HCT116 (cell line): ENCODE measurements at regions not wholly inside any gene's neighbourhood (a gene's known extent, or its start where the extent isn't known, plus 50 kb on each side); places are given as distances from the start of the nearest gene placed in this dataset.

Experiments used
- ATAC-seq: fragments of 200-7000 bp; cut with Tn5 transposase; 2 replicates; pipeline ENCODE4 v1.9.1; 2020; ENCODE audit warnings: mild to moderate bottlenecking, moderate library complexity
- BruUV-seq: library from RNA; stranded (reverse); fragments of 400-500 nt; replicated peaks from 2 replicates; lab custom pipeline; 2021; lab: Mats Ljungman, UMichigan
- CTCF ChIA-PET: fragments of 300-600 bp; sonication (Branson Sonifier 250); formaldehyde crosslinking; loops from one replicate; lab custom pipeline; 2021; ENCODE audit warnings: antibody characterized with exemption; lab: Charles Lee
- POLR2A ChIA-PET: fragments of 300-600, 350-600 bp; sonication (Branson Sonifier 250); formaldehyde crosslinking; loops from one replicate; lab custom pipeline; 2021; ENCODE audit warnings: antibody characterized with exemption; lab: Charles Lee
- RAD21 ChIA-PET, 2 experiments: fragments of 300-600 bp; sonication (Branson Sonifier 250); formaldehyde crosslinking; loops; one replicate each; lab custom pipeline; 2023; ENCODE audit warnings: low total read pairs in 2 of 2; ENCODE audit not compliant: uncharacterized antibody in 2 of 2, unreplicated experiment in 2 of 2, low non-redundant PET in 1 of 2; lab: Charles Lee
- DNase-seq: peaks from one replicate; pipeline ENCODE4 v3.0.0-alpha.2; 2010; ENCODE audit warnings: low read depth, low spot score
- H2AFZ ChIP-seq: fragments of 200-600 bp; shearing (Covaris generic), sonication (generic); 2 replicates; pipeline ENCODE4 v1.6.1; 2017; ENCODE audit warnings: low read depth, mixed run types, mixed read lengths, antibody characterized with exemption, low read length; ENCODE audit not compliant: poor library complexity, severe bottlenecking
- H3K27ac ChIP-seq: 2 replicates; pipeline ENCODE4 v1.5.1; 2012; ENCODE audit warnings: low read depth, low read length
- H3K27me3 ChIP-seq: fragments of 200-600 bp; sonication (generic); 2 replicates; pipeline ENCODE4 v1.6.1; 2016; ENCODE audit warnings: mixed run types, low read length, mixed read lengths; ENCODE audit not compliant: insufficient read depth
- H3K36me3 ChIP-seq, 2 experiments: fragments of 200-500 bp in 1 of 2; fragments of 200-600 bp in 1 of 2; sonication (Bioruptor generic) in 1 of 2; sonication (generic) in 1 of 2; 2 replicates each; pipeline versions ENCODE4 v1.5.1 to v1.6.1; 2014 to 2016; ENCODE audit warnings: low read length in 2 of 2, inconsistent platforms in 1 of 2, mixed read lengths in 1 of 2, mixed run types in 1 of 2; ENCODE audit not compliant: insufficient read depth in 2 of 2, control insufficient read depth in 1 of 2
- H3K4me1 ChIP-seq, 2 experiments: fragments of 200-600 bp in 1 of 2; sonication (generic) in 1 of 2; 2 replicates each; pipeline versions ENCODE4 v1.5.1 to v1.6.1; 2012 to 2017; ENCODE audit warnings: low read length in 2 of 2, inconsistent platforms in 1 of 2, mild to moderate bottlenecking in 1 of 2, mixed read lengths in 1 of 2, mixed run types in 1 of 2, moderate library complexity in 1 of 2; ENCODE audit not compliant: insufficient read depth in 2 of 2, control insufficient read depth in 1 of 2
- H3K4me2 ChIP-seq: fragments of 200-600 bp; sonication (generic); 2 replicates; pipeline ENCODE4 v1.6.1; 2017; ENCODE audit warnings: mixed run types, low read length, mixed read lengths
- H3K4me3 ChIP-seq, 2 experiments: fragments of 200-600 bp in 1 of 2; sonication (generic) in 1 of 2; replicated peaks in 1 of 2; 2 replicates each; pipeline ENCODE4 v1.5.1; 2011 to 2016; ENCODE audit warnings: low read length in 2 of 2, control low read depth in 1 of 2, low read depth in 1 of 2, mild to moderate bottlenecking in 1 of 2, mixed read lengths in 1 of 2, mixed run types in 1 of 2
- H3K79me2 ChIP-seq: fragments of 200-600 bp; sonication (generic); 2 replicates; pipeline ENCODE4 v1.6.1; 2017; ENCODE audit warnings: mild to moderate bottlenecking, mixed run types, low read length, moderate library complexity, mixed read lengths; ENCODE audit not compliant: insufficient read depth
- H3K9ac ChIP-seq: fragments of 200-600 bp; sonication (generic); 2 replicates; pipeline ENCODE4 v1.6.1; 2016; ENCODE audit warnings: low read length, mixed read lengths
- H3K9me2 ChIP-seq: fragments of 200-600 bp; sonication (generic), shearing (Covaris generic); 2 replicates; pipeline ENCODE4 v1.6.1; 2017; ENCODE audit warnings: mixed run types, mild to moderate bottlenecking, moderate library complexity; ENCODE audit not compliant: insufficient read depth
- H3K9me3 ChIP-seq, 2 experiments: fragments of 200-500 bp in 1 of 2; fragments of 200-600 bp in 1 of 2; sonication (Bioruptor generic) in 1 of 2; sonication (generic) in 1 of 2; 2 replicates each; pipeline ENCODE4 v1.6.1; 2014 to 2017; ENCODE audit warnings: low read length in 2 of 2, mixed read lengths in 2 of 2, inconsistent platforms in 1 of 2, low read depth in 1 of 2, mild to moderate bottlenecking in 1 of 2, mixed run types in 1 of 2, moderate library complexity in 1 of 2; ENCODE audit not compliant: control insufficient read depth in 1 of 2, insufficient read depth in 1 of 2
- H4K20me1 ChIP-seq: fragments of 200-600 bp; sonication (generic), shearing (Covaris generic); 2 replicates; pipeline ENCODE4 v1.6.1; 2017; ENCODE audit warnings: mixed run types, mild to moderate bottlenecking, moderate library complexity; ENCODE audit not compliant: insufficient read depth
- CEBPB ChIP-seq: IDR thresholded peaks from 2 replicates; pipeline ENCODE4 v1.6.1; 2012; ENCODE audit warnings: low read depth
- EGR1 ChIP-seq: IDR thresholded peaks from 2 replicates; pipeline ENCODE4 v1.6.1; 2012; ENCODE audit warnings: low read depth
- ELF1 ChIP-seq: IDR thresholded peaks from 2 replicates; pipeline ENCODE4 v1.6.1; 2012; ENCODE audit warnings: low read depth, borderline replicate concordance
- EZH2 ChIP-seq: fragments of 200-600 bp; sonication (generic); IDR thresholded peaks from 2 replicates; pipeline ENCODE4 v1.6.1; 2017; ENCODE audit warnings: antibody characterized with exemption, mixed run types
- RAD21 ChIP-seq: IDR thresholded peaks from 2 replicates; pipeline ENCODE4 v1.6.1; 2012; ENCODE audit warnings: low read depth, mild to moderate bottlenecking
- SIN3A ChIP-seq: IDR thresholded peaks from 2 replicates; pipeline ENCODE4 v1.6.1; 2012; ENCODE audit warnings: low read depth
- TCF7L2 ChIP-seq: IDR thresholded peaks from 2 replicates; pipeline ENCODE4 v1.7.0; 2011; ENCODE audit warnings: borderline replicate concordance, inconsistent platforms; ENCODE audit not compliant: insufficient read depth, insufficient read length; ENCODE audit errors: extremely low read depth
- ZFX ChIP-seq: fragments of 450-650 bp; IDR thresholded peaks from 2 replicates; pipeline ENCODE4 v1.6.1; 2017
- ZNF274 ChIP-seq: fragments of 200-500 bp; sonication (Bioruptor generic); IDR thresholded peaks from 2 replicates; pipeline ENCODE4 v1.6.1; 2014; ENCODE audit warnings: mild to moderate bottlenecking, low read depth, low read length, inconsistent platforms
- intact Hi-C: fragments of 100-400 bp; cut with micrococcal nuclease; formaldehyde crosslinking; loops from 2 replicates; pipeline ENCODE4 v1.10.0; 2022
- TF ChIP-seq, protein P1 (sequence below): IDR thresholded peaks from 2 replicates; pipeline ENCODE4 v1.6.1; 2011; ENCODE audit warnings: mild to moderate bottlenecking, low read length, moderate library complexity; ENCODE audit not compliant: insufficient replicate concordance; ENCODE audit errors: extremely low read depth
- TF ChIP-seq, protein P2 (sequence below), 3 experiments: fragments of 200-600 bp in 1 of 3; sonication (generic) in 1 of 3; IDR thresholded peaks in 2 of 3; conservative IDR thresholded peaks in 1 of 3; 2 replicates each; pipeline ENCODE4 v1.5.1; 2012 to 2017; ENCODE audit warnings: low read depth in 2 of 3, low read length in 2 of 3, antibody characterized with exemption in 1 of 3, borderline replicate concordance in 1 of 3, control low read depth in 1 of 3, mild to moderate bottlenecking in 1 of 3, mixed read lengths in 1 of 3, mixed run types in 1 of 3, moderate library complexity in 1 of 3; ENCODE audit not compliant: insufficient read depth in 1 of 3

DNA sequence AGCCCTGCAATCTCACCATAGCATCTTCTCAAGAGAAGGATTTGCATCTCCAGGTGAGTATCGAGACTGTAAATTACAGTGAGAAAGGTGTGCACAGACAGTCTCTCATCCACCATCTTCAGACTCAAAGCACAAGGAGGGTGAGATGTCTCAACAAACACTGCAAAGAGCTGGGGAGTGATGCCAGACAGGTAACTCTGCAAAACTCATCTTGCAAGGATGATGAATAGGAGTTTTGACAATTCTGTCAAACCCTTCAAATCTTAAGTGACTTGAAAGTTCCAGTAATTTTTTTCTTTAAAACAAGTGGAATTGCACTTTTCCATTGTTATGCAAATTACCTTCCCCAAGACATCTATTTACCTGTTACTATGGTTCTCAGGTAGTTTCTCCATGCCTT is 277.2 kb upstream of the VCX3A start:
- ChIA-PET CTCF (no interaction called here), POLR2A (no interaction called here), RAD21 (no interaction called here)
- intact Hi-C loops: no loop called here
- Histone ChIP-seq H3K36me3 (no peaks in the 10 kb centered on the region), H2AFZ (no peak overlapping the region), H4K20me1 (no peaks in the 10 kb centered on the region), H3K4me2 (no peak overlapping the region), H3K9me2 (no peaks in the 10 kb centered on the region), H3K27me3 (no peaks in the 10 kb centered on the region), H3K9me3 (no peaks in the 10 kb centered on the region; a peak in 1 of 4 replicates), H3K4me3 (no peak overlapping the region)
- BruUV-seq: no TSS peak
- ATAC-seq: no peak
- TF ChIP-seq, protein P1, sequence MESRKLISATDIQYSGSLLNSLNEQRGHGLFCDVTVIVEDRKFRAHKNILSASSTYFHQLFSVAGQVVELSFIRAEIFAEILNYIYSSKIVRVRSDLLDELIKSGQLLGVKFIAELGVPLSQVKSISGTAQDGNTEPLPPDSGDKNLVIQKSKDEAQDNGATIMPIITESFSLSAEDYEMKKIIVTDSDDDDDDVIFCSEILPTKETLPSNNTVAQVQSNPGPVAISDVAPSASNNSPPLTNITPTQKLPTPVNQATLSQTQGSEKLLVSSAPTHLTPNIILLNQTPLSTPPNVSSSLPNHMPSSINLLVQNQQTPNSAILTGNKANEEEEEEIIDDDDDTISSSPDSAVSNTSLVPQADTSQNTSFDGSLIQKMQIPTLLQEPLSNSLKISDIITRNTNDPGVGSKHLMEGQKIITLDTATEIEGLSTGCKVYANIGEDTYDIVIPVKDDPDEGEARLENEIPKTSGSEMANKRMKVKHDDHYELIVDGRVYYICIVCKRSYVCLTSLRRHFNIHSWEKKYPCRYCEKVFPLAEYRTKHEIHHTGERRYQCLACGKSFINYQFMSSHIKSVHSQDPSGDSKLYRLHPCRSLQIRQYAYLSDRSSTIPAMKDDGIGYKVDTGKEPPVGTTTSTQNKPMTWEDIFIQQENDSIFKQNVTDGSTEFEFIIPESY: no peak
- TF ChIP-seq, protein P2, sequence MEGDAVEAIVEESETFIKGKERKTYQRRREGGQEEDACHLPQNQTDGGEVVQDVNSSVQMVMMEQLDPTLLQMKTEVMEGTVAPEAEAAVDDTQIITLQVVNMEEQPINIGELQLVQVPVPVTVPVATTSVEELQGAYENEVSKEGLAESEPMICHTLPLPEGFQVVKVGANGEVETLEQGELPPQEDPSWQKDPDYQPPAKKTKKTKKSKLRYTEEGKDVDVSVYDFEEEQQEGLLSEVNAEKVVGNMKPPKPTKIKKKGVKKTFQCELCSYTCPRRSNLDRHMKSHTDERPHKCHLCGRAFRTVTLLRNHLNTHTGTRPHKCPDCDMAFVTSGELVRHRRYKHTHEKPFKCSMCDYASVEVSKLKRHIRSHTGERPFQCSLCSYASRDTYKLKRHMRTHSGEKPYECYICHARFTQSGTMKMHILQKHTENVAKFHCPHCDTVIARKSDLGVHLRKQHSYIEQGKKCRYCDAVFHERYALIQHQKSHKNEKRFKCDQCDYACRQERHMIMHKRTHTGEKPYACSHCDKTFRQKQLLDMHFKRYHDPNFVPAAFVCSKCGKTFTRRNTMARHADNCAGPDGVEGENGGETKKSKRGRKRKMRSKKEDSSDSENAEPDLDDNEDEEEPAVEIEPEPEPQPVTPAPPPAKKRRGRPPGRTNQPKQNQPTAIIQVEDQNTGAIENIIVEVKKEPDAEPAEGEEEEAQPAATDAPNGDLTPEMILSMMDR (IDR thresholded peaks at IDR 0.05 in 2 of 3, conservative IDR thresholded peaks at IDR 0.05 in 1 of 3; ENCODE audit: borderline replicate concordance in 1 of 3, insufficient read depth in 1 of 3, low read depth in 2 of 3, low read length in 2 of 3): no peak
- TF ChIP-seq RAD21: no peak
- no peak for TF ChIP-seq ZFX
- no peak for TF ChIP-seq SIN3A
- no peak for TF ChIP-seq TCF7L2
- no peak for TF ChIP-seq EZH2
- no peak for TF ChIP-seq ELF1
- TF ChIP-seq EGR1: no peak
- no peak for TF ChIP-seq CEBPB
- TF ChIP-seq ZNF274: no peak
- TF ChIP-seq, all 23 proteins: peak for 0
- Histone ChIP-seq H3K4me1 (no peaks in the 10 kb centered on the region), H3K27ac (no peak overlapping the region), H3K79me2 (no peaks in the 10 kb centered on the region), H3K9ac (no peak overlapping the region)
- no peak for DNase-seq
